ENCODE measurements at regions not wholly inside any gene's neighbourhood (a gene's known extent, or its start where the extent isn't known, plus 50 kb on each side); places are given as distances from the start of the nearest gene placed in this dataset.

- TF ChIP-seq CTCF (IDR thresholded peaks at IDR 0.05): no peak
- no peak for TF ChIP-seq POLR2AphosphoS5 (IDR thresholded peaks at IDR 0.05)
- TF ChIP-seq POLR2A (IDR thresholded peaks at IDR 0.05): no peak
- no peak for TF ChIP-seq EP300 (IDR thresholded peaks at IDR 0.05)
These were observed 269.8 kb downstream of the GADD45G start for GRCh38 chr9:89874351-89875321.

Measured in suprapubic skin (tissue), 4 donors.